Transverse colon (tissue), 4 donors: ENCODE measurements at regions not wholly inside any gene's neighbourhood (a gene's known extent, or its start where the extent isn't known, plus 50 kb on each side); places are given as distances from the start of the nearest gene placed in this dataset.

ENCODE experiments used
- DNase-seq: peaks from one replicate; pipeline ENCODE4 v3.0.0-alpha.2; 2019
- H3K27ac ChIP-seq, 4 donors: fragments of 200-600 bp; sonication (generic); 2 replicates each; pipeline ENCODE4 v1.5.1; 2016 to 2018; ENCODE audit warnings: inconsistent platforms in 4 of 4
- H3K27me3 ChIP-seq: fragments of 200-600 bp; sonication (generic); 2 replicates; pipeline ENCODE4 v1.5.1; 2017; ENCODE audit warnings: inconsistent platforms
- H3K36me3 ChIP-seq, 4 donors: fragments of 200-600 bp; sonication (generic); 2 replicates each; pipeline ENCODE4 v1.5.1; 2017 to 2019; ENCODE audit warnings: inconsistent platforms in 4 of 4
- H3K4me1 ChIP-seq, 4 donors: fragments of 200-600 bp; sonication (generic); 2 replicates each; pipeline ENCODE4 v1.5.1; 2017 to 2020; ENCODE audit warnings: inconsistent platforms in 4 of 4
- H3K4me3 ChIP-seq, 4 donors: fragments of 200-600 bp; sonication (generic); 1 replicate in 1 of 4; 2 replicates in 3 of 4; pipeline versions ENCODE4 v1.5.1 to v1.6.1; 2017 to 2019; ENCODE audit warnings: inconsistent platforms in 4 of 4
- H3K9me3 ChIP-seq, 2 donors: fragments of 200-600 bp; sonication (generic); 2 replicates each; pipeline ENCODE4 v1.5.1; 2017 to 2019; ENCODE audit warnings: inconsistent platforms in 2 of 2
- EP300 ChIP-seq: sonication (generic); formaldehyde crosslinking; IDR thresholded peaks from one replicate; pipeline ENCODE4 v1.6.1; 2017; ENCODE audit warnings: antibody characterized with exemption, low read depth
- POLR2A ChIP-seq: fragments of 450-650 bp; IDR thresholded peaks from one replicate; pipeline ENCODE4 v1.6.1; 2016; ENCODE audit warnings: antibody characterized with exemption, mild to moderate bottlenecking, moderate library complexity
- POLR2AphosphoS5 ChIP-seq, 3 donors: sonication (generic); formaldehyde crosslinking; IDR thresholded peaks; one replicate each; pipeline ENCODE4 v1.6.1; 2016; ENCODE audit warnings: antibody characterized with exemption in 3 of 3
- WGBS, 2 donors: methylation state at CpG; one replicate each; pipeline ENCODE4 v1.1.5; 2018; ENCODE audit warnings: low coverage in 1 of 2; 5-methylcytosine and 5-hydroxymethylcytosine counted together
- in situ Hi-C, 4 donors: fragments of 200-750 bp; cut with MboI; loops; one replicate each; pipeline versions ENCODE4 v1.15.0 to v1.15.1; 2017; ENCODE audit warnings: low sequenced_read_pairs in 3 of 4, low pct_ligation_motif_present in 1 of 4, low pct_unique_long_range_greater_than_20kb in 1 of 4
- intact Hi-C: fragments of 100-400 bp; cut with DNase I; formaldehyde crosslinking; loops from one replicate; pipeline ENCODE4 v1.15.1; 2023; ENCODE audit warnings: low total_unique reads
- TF ChIP-seq, protein P1 (sequence below), 5 experiments: fragments of 200-600 bp in 3 of 5; fragments of 450-650 bp in 2 of 5; sonication (generic) in 3 of 5; IDR thresholded peaks; 1 replicate in 2 of 5; 2 replicates in 3 of 5; pipeline ENCODE4 v1.5.1; 2016 to 2017; ENCODE audit warnings: antibody characterized with exemption in 5 of 5, inconsistent platforms in 3 of 5, mild to moderate bottlenecking in 2 of 5, moderate library complexity in 1 of 5

DNA sequence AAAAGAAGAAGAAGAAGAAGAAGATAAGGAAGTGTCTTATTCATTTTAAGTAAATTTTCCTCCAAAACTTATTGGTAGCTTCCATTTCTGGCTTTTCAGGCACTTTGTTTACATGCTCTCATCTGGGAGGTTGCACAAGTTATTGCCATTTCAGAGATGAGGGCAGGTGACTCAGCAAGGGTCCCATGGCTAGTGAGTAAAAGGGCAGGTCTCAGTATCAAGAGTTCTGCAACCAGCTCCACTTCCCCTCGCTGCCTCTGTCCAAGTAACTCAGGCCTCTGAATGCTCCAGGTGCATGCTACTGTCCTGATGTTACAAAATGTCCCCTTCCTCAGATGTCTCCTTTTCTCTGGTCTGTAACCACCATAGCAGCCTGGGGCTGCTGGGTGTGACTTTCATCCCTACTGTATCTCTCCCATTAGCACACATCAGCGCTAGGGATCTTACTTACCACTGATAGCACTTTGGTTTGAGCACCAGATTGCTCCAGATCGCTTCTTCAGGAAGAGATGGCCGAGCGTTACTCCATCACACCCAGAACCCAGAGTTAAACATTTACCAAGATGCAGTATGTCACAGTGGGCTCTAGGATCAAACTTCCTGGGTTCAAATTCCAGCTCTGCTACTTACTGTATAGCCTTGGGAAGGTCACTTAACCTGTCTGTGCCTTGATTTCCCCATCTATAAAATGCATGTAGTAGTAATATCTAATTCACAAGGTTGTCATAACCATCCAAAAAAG lies 57.4 kb upstream of the LAPTM4A start:
- intact Hi-C loops, result loop anchor here (10.0 kb wide), 1 partner anchor 116 kb away; the partner anchor contains the start of gene SDC1

DNA sequence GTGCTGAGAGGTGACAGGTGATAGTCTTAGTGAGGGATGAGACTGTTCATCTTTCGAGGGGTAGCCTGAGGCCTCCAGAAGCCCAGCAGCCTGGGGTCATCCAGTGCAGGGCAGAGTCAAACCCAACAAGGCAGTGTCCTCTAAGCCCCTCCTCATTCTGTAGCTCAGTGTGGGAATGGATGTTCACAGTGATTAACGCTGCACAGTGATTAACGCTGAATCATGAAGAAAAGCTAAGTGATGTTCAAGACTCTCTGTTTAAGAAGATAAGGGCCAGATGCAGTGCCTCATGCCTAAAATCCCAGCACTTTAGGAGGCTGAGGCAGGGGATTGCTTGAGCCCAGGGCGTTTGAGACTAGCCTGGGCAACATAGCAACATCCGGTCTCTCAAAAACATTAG lies 56.3 kb upstream of the LAPTM4A start:
- no peak overlapping the region for H3K4me3 ChIP-seq
- in situ Hi-C loops (no loop called here), intact Hi-C loops (loop anchor here (10.0 kb wide), 1 partner anchor 117 kb away; the partner anchor contains the start of gene SDC1)
- no peaks in the 10 kb centered on the region for H3K9me3 ChIP-seq
- WGBS, 2 donors, result 84 to 88% methylated on average over 3 to 5 of the region's 5 CpGs
- no peak for TF ChIP-seq POLR2AphosphoS5 (IDR thresholded peaks at IDR 0.05)
- no peak for TF ChIP-seq POLR2A
- TF ChIP-seq, protein P1, sequence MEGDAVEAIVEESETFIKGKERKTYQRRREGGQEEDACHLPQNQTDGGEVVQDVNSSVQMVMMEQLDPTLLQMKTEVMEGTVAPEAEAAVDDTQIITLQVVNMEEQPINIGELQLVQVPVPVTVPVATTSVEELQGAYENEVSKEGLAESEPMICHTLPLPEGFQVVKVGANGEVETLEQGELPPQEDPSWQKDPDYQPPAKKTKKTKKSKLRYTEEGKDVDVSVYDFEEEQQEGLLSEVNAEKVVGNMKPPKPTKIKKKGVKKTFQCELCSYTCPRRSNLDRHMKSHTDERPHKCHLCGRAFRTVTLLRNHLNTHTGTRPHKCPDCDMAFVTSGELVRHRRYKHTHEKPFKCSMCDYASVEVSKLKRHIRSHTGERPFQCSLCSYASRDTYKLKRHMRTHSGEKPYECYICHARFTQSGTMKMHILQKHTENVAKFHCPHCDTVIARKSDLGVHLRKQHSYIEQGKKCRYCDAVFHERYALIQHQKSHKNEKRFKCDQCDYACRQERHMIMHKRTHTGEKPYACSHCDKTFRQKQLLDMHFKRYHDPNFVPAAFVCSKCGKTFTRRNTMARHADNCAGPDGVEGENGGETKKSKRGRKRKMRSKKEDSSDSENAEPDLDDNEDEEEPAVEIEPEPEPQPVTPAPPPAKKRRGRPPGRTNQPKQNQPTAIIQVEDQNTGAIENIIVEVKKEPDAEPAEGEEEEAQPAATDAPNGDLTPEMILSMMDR (IDR thresholded peaks at IDR 0.05), result no peak
- no peak for TF ChIP-seq EP300
- H3K36me3 ChIP-seq, result no peaks in the 10 kb centered on the region
- H3K27me3 ChIP-seq, result no peaks in the 10 kb centered on the region
- H3K27ac ChIP-seq, result no peak overlapping the region
- DNase-seq, result no peak
- peaks cover 0 to 20% (median 4%) of the 10 kb centered on the region in 4 donors for H3K4me1 ChIP-seq

More for the DNA sequence above, 57.4 kb upstream of the LAPTM4A start:
- in situ Hi-C loops, result no loop called here
- WGBS, 2 donors, result 65% methylated on average over 5 of the region's 5 CpGs; no CpG with 5 or more reads in 1 of the 2 donors
- no peaks in the 10 kb centered on the region for H3K27me3 ChIP-seq
- peaks cover 0 to 24% (median 4%) of the 10 kb centered on the region in 4 donors for H3K4me1 ChIP-seq
- H3K9me3 ChIP-seq, result no peaks in the 10 kb centered on the region
- peak overlapping the region; percentile 10 to 70 (median 62) for H3K27ac ChIP-seq
- DNase-seq, result peak; percentile 28
- TF ChIP-seq, protein P1 (IDR thresholded peaks at IDR 0.05), result peak in 1 of 5 experiments; percentile 26
- TF ChIP-seq POLR2AphosphoS5 (IDR thresholded peaks at IDR 0.05), result no peak
- TF ChIP-seq POLR2A, result no peak
- TF ChIP-seq EP300, result no peak
- H3K4me3 ChIP-seq, result no peak overlapping the region
- H3K36me3 ChIP-seq, result no peaks in the 10 kb centered on the region

DNA sequence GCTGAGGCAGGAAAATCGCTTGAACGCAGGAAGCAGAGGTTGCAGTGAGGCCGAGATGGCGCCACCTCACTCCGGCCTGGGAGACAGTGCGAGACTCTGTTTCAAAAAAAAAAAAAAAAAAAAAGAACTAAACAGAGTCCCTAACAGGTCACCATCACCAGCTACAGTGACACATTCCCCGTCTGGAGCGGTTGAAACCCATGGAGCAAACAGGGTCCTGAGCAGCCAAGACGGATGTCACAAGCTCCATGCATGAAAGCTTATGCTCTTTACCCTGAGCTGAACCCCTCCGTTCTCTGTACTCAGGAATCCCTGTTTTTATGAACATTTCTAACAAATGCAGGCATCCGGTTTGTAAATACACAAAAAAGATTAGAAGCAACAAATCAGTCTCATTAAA lies 55.9 kb upstream of the LAPTM4A start:
- intact Hi-C loops (loop anchor here (10.0 kb wide), 1 partner anchor 117 kb away; the partner anchor contains the start of gene SDC1), in situ Hi-C loops (no loop called here)
- Histone ChIP-seq H3K4me3 (no peak overlapping the region), H3K27ac (no peak overlapping the region), H3K36me3 (no peaks in the 10 kb centered on the region), H3K27me3 (no peaks in the 10 kb centered on the region), H3K4me1 (peaks cover 0 to 20% (median 4%) of the 10 kb centered on the region in 4 donors), H3K9me3 (no peaks in the 10 kb centered on the region)
- DNase-seq, result no peak
- TF ChIP-seq POLR2AphosphoS5 (IDR thresholded peaks at IDR 0.05) (no peak), EP300 (no peak), POLR2A (no peak)
- TF ChIP-seq, protein P1 (IDR thresholded peaks at IDR 0.05), result no peak
- 93 to 95% methylated on average over 7 to 11 of the region's 11 CpGs for WGBS, 2 donors

DNA sequence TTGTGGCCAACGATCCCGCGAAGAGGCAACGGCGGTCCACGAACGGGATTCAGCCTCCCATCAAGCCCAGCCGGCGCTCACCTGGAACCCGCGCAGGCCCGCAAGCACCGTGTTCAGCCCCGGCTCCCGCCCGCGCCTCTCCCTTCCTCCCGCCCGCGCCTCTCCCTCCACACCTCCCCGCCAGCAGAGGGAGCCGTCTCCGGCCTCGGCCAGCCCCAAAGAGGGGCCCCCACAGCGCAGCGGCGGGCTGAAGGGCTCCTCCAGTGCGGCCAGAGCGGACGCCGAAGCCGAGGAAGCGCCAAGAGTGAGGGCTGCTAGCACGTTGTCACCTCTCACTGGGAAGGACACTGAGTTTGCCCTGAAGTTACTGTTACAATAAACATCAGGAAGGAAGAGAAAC lies 55.3 kb upstream of the LAPTM4A start:
- TF ChIP-seq, protein P1 (IDR thresholded peaks at IDR 0.05), result peak in 4 of 5 experiments; percentile 35 to 68 (median 43)
- TF ChIP-seq POLR2A (no peak), EP300 (no peak), POLR2AphosphoS5 (IDR thresholded peaks at IDR 0.05) (no peak)
- no peaks in the 10 kb centered on the region for H3K27me3 ChIP-seq
- in situ Hi-C loops (no loop called here), intact Hi-C loops (loop anchor here (10.0 kb wide), 1 partner anchor 118 kb away; the partner anchor contains the start of gene SDC1)
- DNase-seq, result peak; percentile 56
- H3K36me3 ChIP-seq, result no peaks in the 10 kb centered on the region
- peak overlapping the region in 1 of 4 donors; percentile 34 for H3K27ac ChIP-seq
- peak overlapping the region in 1 of 4 donors; percentile 19 for H3K4me3 ChIP-seq
- peaks cover 0 to 20% (median 4%) of the 10 kb centered on the region in 4 donors for H3K4me1 ChIP-seq
- WGBS, 2 donors, result 72% methylated on average over 33 of the region's 34 CpGs; no CpG with 5 or more reads in 1 of the 2 donors
- H3K9me3 ChIP-seq, result peaks cover 0 to 2% of the 10 kb centered on the region in 2 donors
